ENCODE measurements at regions not wholly inside any gene's neighbourhood (a gene's known extent, or its start where the extent isn't known, plus 50 kb on each side); places are given as distances from the start of the nearest gene placed in this dataset.

DNA sequence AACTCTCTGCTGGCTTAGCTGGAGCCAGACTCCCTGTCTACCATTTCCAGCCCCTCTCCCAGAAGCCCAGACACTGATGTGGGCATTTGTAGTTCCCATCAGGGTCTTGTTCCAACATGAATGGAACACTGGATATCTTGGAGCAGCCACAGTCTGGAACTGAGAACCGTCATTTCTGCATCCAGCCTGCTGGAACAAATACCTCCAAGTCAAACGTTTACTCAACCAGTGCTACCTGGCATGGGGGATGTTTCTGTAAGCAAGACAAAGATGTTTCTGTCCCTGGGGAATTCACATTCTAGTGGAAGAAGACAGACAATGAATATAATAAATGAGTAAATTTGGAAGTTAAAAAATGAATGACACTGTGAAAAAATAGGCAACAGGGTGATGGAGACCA lies 70.8 kb upstream of the ZNF438 start:
- no peak overlapping the region for H3K27ac Mint-ChIP-seq
- ATAC-seq (ENCODE audit: low read depth) (no peak), DNase-seq (no peak)
- POLR2A ChIA-PET = interaction anchor here (0.8 kb wide), 1 partner anchor 12 kb away, joined by 3 read pairs; no protein-coding TSS in a partner anchor
- H3K4me3 Mint-ChIP-seq = no peak overlapping the region
- no peaks in the 10 kb centered on the region for H3K27me3 Mint-ChIP-seq
- H3K36me3 Mint-ChIP-seq = no peaks in the 10 kb centered on the region
- H3K4me1 Mint-ChIP-seq = peaks cover 19% of the 10 kb centered on the region
- no peaks in the 10 kb centered on the region for H3K9me3 Mint-ChIP-seq

DNA sequence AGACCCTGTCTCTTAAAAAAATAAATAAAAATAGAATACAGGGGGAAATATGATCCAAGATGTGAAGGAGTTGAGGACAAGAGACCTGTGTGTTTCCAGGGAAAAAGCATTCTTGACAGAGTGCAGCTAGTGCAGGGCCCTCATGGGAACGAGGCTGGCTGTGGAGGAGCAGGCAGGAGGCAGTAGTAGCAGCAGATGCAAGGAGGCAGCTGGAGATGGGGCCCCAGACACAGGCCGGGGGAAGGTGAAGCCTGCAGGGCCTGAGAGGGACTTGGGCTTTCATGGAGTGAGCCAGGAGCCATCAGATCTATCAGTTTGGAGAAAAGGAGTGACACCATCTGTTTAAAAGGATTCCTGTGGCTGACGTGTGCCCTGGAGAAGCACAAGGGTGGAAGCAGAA lies 71.4 kb upstream of the ZNF438 start:
- H3K9me3 Mint-ChIP-seq = no peaks in the 10 kb centered on the region
- H3K27me3 Mint-ChIP-seq = no peaks in the 10 kb centered on the region
- POLR2A ChIA-PET = no interaction called here
- no peaks in the 10 kb centered on the region for H3K36me3 Mint-ChIP-seq
- ATAC-seq (ENCODE audit: low read depth) (no peak), DNase-seq (no peak)
- H3K27ac Mint-ChIP-seq = no peak overlapping the region
- H3K4me3 Mint-ChIP-seq = no peak overlapping the region
- H3K4me1 Mint-ChIP-seq = peaks cover 19% of the 10 kb centered on the region

DNA sequence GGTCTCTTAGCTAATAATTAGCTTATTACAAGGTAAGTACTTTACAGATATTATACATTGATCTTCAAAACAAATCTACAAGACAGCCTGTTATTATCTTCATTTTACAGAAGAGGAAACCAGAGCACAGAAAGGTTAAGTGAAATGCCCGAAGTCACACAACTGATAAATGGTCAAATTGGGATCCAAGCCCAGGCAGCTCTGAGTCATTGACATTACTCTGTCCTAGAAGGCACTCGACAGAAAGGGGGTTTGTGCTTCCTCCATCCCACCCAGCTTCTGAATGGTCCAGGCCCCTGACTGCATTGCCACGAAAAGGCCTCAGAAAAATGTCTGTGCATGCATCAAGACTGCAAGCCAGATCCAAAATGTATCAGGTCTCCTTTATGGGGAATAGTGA lies 81.3 kb upstream of the ZNF438 start:
- Mint-ChIP-seq H3K4me1 (no peaks in the 10 kb centered on the region), H3K27me3 (no peaks in the 10 kb centered on the region), H3K36me3 (peaks cover 2% of the 10 kb centered on the region), H3K27ac (no peak overlapping the region), H3K4me3 (no peak overlapping the region), H3K9me3 (peaks cover 11% of the 10 kb centered on the region)
- ATAC-seq (ENCODE audit: low read depth) (no peak), DNase-seq (no peak)
- POLR2A ChIA-PET = no interaction called here

DNA sequence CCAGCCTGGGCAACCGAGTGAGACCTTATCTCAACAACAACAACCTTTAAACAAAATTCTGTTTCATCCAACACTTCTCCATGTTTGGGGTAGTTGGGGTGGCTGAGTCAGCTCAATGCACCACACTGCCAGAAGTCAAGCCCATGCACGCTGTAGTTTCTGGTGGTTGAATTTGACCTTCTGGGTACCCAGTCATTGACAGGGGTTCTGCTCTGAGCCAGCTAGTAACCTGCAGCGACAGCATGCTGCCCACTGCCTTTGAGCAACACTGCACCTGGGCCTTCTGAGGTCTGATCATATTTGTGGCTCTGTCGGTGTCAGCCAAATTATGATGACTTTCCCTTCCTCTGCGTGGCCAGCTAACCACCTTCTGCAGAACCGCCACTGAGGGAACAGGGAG lies 84.6 kb upstream of the ZNF438 start:
- Mint-ChIP-seq H3K4me1 (no peaks in the 10 kb centered on the region), H3K9me3 (peaks cover 8% of the 10 kb centered on the region), H3K27ac (no peak overlapping the region), H3K36me3 (no peaks in the 10 kb centered on the region), H3K4me3 (no peak overlapping the region), H3K27me3 (peaks cover 2% of the 10 kb centered on the region)
- ATAC-seq (ENCODE audit: low read depth) (no peak), DNase-seq (no peak)
- POLR2A ChIA-PET = no interaction called here

DNA sequence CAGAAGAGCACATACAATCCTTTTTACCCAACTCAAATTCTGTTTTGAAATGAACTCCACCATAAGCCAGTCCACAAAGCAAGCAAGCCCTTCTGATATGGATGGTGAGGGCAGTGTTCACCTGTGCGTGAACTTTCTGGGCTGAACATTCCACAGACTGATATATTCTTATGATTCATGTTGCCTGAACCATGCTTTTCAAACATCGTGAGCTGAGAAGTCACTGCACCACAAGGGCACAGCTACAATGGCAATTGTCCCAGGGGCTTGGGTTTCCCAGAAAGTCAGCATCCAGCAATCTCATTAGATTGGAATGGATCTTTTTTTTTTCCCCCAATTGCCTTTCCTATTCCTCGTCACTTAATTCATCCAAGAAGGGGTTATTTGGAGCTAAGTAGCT lies 86.9 kb upstream of the ZNF438 start:
- Mint-ChIP-seq H3K27ac (no peak overlapping the region), H3K9me3 (no peaks in the 10 kb centered on the region), H3K36me3 (no peaks in the 10 kb centered on the region), H3K4me3 (no peak overlapping the region), H3K4me1 (no peaks in the 10 kb centered on the region), H3K27me3 (peaks cover 2% of the 10 kb centered on the region)
- DNase-seq (no peak), ATAC-seq (ENCODE audit: low read depth) (no peak)
- POLR2A ChIA-PET = no interaction called here

DNA sequence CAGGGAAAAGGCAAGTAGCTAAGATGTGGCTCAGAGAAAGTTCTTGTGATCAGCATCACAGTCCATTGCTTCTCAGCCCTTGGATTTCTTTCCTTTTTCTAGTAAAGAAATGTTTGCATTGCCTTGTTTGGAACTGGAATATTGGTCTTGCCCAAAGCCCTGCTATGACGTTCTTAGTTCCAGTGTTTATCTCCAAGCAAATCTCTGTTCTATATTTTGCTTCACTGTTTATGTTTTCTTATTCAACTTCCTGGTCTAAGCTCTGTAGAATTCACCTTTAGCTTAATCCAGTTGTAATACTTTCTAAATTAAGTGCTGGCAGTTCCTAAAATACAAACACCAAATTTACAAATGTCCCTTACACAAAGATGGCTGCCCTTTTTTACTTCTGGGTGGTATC lies 88.7 kb upstream of the ZNF438 start:
- ATAC-seq (ENCODE audit: low read depth) (no peak), DNase-seq (no peak)
- Mint-ChIP-seq H3K4me1 (no peaks in the 10 kb centered on the region), H3K27me3 (peaks cover 2% of the 10 kb centered on the region), H3K9me3 (no peaks in the 10 kb centered on the region), H3K36me3 (no peaks in the 10 kb centered on the region), H3K27ac (no peak overlapping the region), H3K4me3 (no peak overlapping the region)
- POLR2A ChIA-PET = no interaction called here

DNA sequence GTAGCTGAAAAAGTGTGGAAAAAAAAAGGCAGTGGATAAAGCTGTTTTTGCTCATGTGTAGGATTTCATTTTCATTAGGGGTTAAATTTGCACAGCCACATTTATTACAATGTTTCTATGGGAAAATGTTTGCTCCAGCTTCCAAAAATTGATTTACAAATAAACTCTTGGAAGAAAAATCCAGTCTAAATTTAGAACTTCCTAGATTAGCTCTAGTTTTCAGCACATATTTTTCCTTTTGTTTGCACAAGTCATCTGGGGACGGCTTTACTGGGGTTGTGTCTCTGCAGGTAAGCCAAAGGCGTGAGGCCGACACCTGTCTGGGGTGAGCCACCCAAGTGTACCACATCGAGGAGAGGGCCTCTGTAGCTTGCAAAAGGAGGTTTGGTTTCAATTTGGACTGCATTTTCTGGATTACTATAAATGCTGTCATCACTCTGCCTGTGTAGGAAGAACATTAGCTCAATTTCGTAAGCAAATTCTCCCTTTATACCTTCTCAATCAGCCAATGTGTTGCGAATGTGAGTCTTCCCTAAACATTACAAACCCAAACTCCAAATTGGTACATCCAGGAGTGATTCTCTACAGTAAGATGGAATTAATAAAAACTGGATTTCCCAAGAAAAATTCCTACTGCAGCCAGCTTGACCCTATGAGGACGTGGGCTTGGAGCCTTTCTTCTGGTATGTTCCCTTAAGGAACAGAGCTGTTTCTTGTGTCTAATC lies 89.5 kb upstream of the ZNF438 start:
- DNase-seq = no peak
- H3K4me3 Mint-ChIP-seq = no peak overlapping the region
- no peaks in the 10 kb centered on the region for H3K9me3 Mint-ChIP-seq
- H3K27me3 Mint-ChIP-seq = peaks cover 2% of the 10 kb centered on the region
- no peak for ATAC-seq (ENCODE audit: low read depth)
- H3K27ac Mint-ChIP-seq = no peak overlapping the region
- H3K4me1 Mint-ChIP-seq = no peaks in the 10 kb centered on the region
- POLR2A ChIA-PET = no interaction called here
- no peaks in the 10 kb centered on the region for H3K36me3 Mint-ChIP-seq

DNA sequence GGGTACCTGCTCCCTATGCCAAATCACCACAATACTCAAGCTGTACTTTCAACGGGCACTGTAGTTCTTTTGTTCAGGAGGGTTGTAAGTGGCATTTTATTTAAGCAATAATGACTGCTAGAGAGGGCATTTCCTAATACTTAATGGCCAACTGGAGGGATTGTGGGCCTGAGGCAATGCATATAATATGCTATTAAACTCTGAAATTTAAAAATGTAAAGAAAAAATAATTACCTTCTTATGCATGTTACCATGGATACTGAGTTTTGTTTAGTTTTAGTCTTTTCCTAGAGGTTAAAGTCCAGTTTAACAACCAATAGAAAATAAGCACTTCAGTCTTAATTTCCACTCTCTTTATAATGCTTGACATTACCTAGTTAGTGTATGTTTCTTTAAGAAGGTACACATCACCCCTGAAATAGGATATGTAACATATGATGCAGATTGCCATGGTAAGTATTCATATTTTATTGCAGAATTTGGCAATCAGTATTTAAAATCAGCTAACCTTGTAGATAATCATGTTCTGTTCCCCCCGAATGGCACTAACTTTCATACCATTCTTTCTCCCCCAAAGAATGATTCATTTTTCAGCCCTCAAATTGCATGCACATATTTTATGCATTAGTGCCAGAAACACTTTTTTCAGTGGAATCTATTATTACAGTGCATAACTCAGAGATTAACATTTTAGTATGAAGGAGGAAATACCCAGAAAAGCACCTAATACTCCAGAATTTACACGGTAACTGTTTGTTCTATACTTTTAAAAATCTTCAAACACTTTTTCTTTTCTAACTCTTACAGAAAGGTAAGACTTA lies 90.3 kb upstream of the ZNF438 start:
- H3K9me3 Mint-ChIP-seq = no peaks in the 10 kb centered on the region
- no peaks in the 10 kb centered on the region for H3K4me1 Mint-ChIP-seq
- no peak overlapping the region for H3K27ac Mint-ChIP-seq
- POLR2A ChIA-PET = no interaction called here
- ATAC-seq (ENCODE audit: low read depth) = no peak
- no peak overlapping the region for H3K4me3 Mint-ChIP-seq
- H3K27me3 Mint-ChIP-seq = peaks cover 5% of the 10 kb centered on the region
- no peaks in the 10 kb centered on the region for H3K36me3 Mint-ChIP-seq
- DNase-seq = no peak

DNA sequence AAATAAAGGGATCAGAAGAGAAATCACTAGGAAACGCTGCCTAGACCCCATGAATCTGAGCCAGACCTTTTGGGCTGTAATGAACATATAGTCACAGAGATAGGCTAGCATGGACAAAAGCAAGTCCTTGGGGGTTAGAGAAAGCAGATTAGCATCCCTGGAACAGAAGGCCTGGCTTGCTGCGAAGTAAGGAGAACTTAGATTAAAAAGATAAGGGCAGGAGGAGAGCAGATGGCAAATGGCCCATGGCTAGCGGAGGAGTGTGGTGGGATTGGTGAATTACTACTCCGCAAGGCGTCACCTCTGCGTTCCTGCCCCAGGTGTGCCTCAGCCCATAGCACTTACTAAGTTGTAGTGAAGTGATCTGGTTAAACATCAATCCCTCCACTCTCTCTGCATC lies 92.3 kb upstream of the ZNF438 start:
- Mint-ChIP-seq H3K27me3 (peaks cover 4% of the 10 kb centered on the region), H3K9me3 (no peaks in the 10 kb centered on the region), H3K27ac (no peak overlapping the region), H3K4me1 (no peaks in the 10 kb centered on the region), H3K4me3 (no peak overlapping the region), H3K36me3 (no peaks in the 10 kb centered on the region)
- POLR2A ChIA-PET = no interaction called here
- DNase-seq (no peak), ATAC-seq (ENCODE audit: low read depth) (no peak)

DNA sequence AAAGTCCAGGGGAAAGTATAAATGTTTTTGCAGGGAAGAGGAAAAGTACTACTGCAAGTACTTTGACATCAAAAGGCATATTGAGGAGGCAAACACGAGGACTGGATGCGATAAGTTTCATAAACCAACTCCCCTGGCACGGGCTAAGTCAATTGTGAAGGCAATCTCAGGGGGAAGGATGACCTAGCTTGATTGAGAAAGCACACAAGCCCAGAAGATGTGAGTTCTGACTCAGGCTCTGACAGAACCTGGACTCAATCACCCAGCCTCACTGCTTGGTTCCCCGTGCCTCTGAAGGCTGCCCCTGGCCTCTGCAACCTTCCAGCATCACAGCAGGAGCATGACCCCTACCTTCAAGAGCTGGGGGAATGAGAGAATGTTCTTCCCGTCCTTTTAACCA lies 93.2 kb upstream of the ZNF438 start:
- H3K27ac Mint-ChIP-seq = no peak overlapping the region
- H3K4me3 Mint-ChIP-seq = no peak overlapping the region
- POLR2A ChIA-PET = no interaction called here
- peaks cover 4% of the 10 kb centered on the region for H3K27me3 Mint-ChIP-seq
- no peak for DNase-seq
- no peaks in the 10 kb centered on the region for H3K9me3 Mint-ChIP-seq
- H3K4me1 Mint-ChIP-seq = no peaks in the 10 kb centered on the region
- no peak for ATAC-seq (ENCODE audit: low read depth)
- H3K36me3 Mint-ChIP-seq = no peaks in the 10 kb centered on the region

DNA sequence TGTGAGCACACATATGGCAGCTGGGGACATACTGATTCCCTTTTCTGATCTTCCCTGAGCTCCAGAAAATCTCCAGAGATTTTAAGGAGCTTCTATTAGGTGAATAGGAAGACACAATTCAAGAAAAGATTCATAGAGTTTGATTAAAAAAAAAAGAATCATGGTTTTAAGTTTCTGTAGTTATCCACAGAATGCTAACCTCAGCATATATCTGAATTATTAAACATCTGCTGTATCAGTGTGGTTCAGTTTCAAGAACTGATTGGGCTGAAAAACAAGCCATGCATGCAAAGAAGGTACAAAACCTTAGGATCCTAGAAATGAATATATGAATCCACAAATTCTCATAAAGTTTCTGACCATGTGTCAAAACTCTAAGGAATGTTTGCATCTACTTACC lies 94.1 kb upstream of the ZNF438 start:
- peaks cover 4% of the 10 kb centered on the region for H3K27me3 Mint-ChIP-seq
- POLR2A ChIA-PET = no interaction called here
- H3K9me3 Mint-ChIP-seq = no peaks in the 10 kb centered on the region
- DNase-seq (no peak), ATAC-seq (ENCODE audit: low read depth) (no peak)
- H3K27ac Mint-ChIP-seq = no peak overlapping the region
- no peaks in the 10 kb centered on the region for H3K4me1 Mint-ChIP-seq
- no peaks in the 10 kb centered on the region for H3K36me3 Mint-ChIP-seq
- no peak overlapping the region for H3K4me3 Mint-ChIP-seq

DNA sequence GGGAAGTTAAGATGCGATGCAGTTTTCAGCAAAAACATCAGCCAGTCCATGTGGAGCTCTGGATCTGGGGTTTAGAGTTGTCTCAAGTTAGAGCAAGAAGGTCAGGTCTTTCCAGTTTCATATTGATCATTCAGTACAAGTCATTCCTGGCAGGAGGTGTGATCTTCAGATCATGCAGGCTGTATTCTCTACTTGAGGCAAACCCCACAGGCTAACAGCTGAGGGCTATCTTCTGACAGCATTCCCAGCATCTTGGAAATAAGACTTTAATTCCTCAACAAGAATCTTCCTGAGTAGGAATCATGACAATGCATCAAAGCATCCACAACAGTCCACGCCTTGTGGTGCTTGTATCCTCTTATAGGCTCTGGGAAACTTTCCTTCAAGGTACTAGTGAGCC lies 94.9 kb upstream of the ZNF438 start:
- no peak for ATAC-seq (ENCODE audit: low read depth)

DNA sequence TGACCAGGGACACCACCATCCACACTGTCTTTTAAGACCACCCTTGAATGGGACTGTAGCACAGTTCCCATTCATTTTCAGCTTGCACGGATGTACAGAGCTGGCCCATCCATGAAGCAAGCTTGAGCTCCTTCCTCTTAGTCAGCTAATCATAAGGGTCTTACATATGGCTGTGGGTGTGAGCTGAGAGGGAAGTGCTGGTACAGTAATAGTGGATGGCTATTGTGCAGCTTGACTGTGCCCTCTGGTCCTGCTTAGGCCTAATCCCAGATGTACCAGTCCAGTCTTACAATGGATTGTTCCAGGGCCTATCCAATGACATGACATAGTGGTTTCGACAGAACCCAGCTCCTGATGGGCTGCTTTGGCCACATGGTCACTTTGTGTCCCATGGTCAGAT lies 96.9 kb upstream of the ZNF438 start:
- H3K4me1 Mint-ChIP-seq = peaks cover 2% of the 10 kb centered on the region
- H3K36me3 Mint-ChIP-seq = peaks cover 1% of the 10 kb centered on the region
- H3K9me3 Mint-ChIP-seq = no peaks in the 10 kb centered on the region
- POLR2A ChIA-PET = no interaction called here
- no peak overlapping the region for H3K27ac Mint-ChIP-seq
- no peak for ATAC-seq (ENCODE audit: low read depth)
- peaks cover 4% of the 10 kb centered on the region for H3K27me3 Mint-ChIP-seq
- no peak overlapping the region for H3K4me3 Mint-ChIP-seq
- no peak for DNase-seq

More for the DNA sequence above, 94.9 kb upstream of the ZNF438 start:
- no peak overlapping the region for H3K27ac Mint-ChIP-seq
- no peaks in the 10 kb centered on the region for H3K4me1 Mint-ChIP-seq
- POLR2A ChIA-PET = interaction anchor here (0.6 kb wide), 1 partner anchor 19 kb away, joined by 3 read pairs; no protein-coding TSS in a partner anchor
- H3K4me3 Mint-ChIP-seq = no peak overlapping the region
- no peak for DNase-seq
- no peaks in the 10 kb centered on the region for H3K36me3 Mint-ChIP-seq
- no peaks in the 10 kb centered on the region for H3K9me3 Mint-ChIP-seq
- H3K27me3 Mint-ChIP-seq = peaks cover 4% of the 10 kb centered on the region

DNA sequence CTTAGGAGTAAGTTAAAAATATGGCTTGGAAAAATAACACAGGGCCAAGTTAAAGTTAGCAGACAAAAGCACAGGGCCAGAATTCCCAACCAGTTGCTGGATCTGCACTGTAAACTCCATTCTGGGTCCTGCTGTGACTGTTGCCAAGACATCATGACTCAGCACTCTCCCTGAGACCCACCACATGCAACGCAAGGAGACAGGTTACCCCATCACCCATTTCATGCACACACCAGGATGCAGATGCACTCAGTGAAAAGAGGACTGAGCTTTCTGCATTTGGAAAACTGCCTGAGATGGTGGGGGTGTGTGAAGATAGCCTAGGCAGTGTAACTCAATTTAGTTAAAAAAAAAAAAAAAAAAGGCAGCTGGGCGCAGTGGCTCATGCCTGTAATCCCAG lies 97.6 kb upstream of the ZNF438 start:
- Mint-ChIP-seq H3K27ac (no peak overlapping the region), H3K9me3 (no peaks in the 10 kb centered on the region), H3K27me3 (peaks cover 4% of the 10 kb centered on the region), H3K4me3 (no peak overlapping the region), H3K36me3 (peaks cover 1% of the 10 kb centered on the region), H3K4me1 (peaks cover 2% of the 10 kb centered on the region)
- ATAC-seq (ENCODE audit: low read depth) (no peak), DNase-seq (no peak)
- POLR2A ChIA-PET = no interaction called here

Measured in activated naive CD8-positive, alpha-beta T cell treated with anti-CD3 and anti-CD28 coated beads, Interleukin-2, amount 10 ng/mL, durations not matched to agents 7 days and 5 days (primary cell).